H1 (cell line): ENCODE measurements at regions not wholly inside any gene's neighbourhood (a gene's known extent, or its start where the extent isn't known, plus 50 kb on each side); places are given as distances from the start of the nearest gene placed in this dataset.

Source experiments
- CHD7 ChIP-seq: fragments of 300-600 bp; sonication (generic); IDR thresholded peaks from 2 replicates; pipeline ENCODE4 v1.7.1; 2012; ENCODE audit warnings: low read length, moderate library complexity, mild to moderate bottlenecking, inconsistent platforms; ENCODE audit not compliant: insufficient replicate concordance
- JUND ChIP-seq: IDR thresholded peaks from 2 replicates; pipeline ENCODE4 v1.6.1; 2011; ENCODE audit warnings: mild to moderate bottlenecking, improper control_type of control experiment, low read length
- SP1 ChIP-seq: IDR thresholded peaks from 2 replicates; pipeline ENCODE4 v1.6.1; 2011; ENCODE audit warnings: low read depth, low read length

- no peak for TF ChIP-seq CHD7
- TF ChIP-seq SP1: no peak
- no peak for TF ChIP-seq JUND
Measured at GRCh38 chr21:33972539-33972938, 56.9 kb upstream of the ATP5PO start (continued).
